GM21825 (cell line): ENCODE measurements at regions not wholly inside any gene's neighbourhood (a gene's known extent, or its start where the extent isn't known, plus 50 kb on each side); places are given as distances from the start of the nearest gene placed in this dataset.
"Not testable (repeated sequence)": the region's sequence is repeated elsewhere in the genome, so short reads cannot be mapped to it uniquely, and the experiment has no call there.

Experiments used
- ATAC-seq: cut with Tn5 transposase; IDR thresholded peaks from one replicate; pipeline ENCODE4 v1.9.1; 2021; ENCODE audit warnings: mild to moderate bottlenecking, moderate library complexity; ENCODE audit not compliant: unreplicated experiment

DNA sequence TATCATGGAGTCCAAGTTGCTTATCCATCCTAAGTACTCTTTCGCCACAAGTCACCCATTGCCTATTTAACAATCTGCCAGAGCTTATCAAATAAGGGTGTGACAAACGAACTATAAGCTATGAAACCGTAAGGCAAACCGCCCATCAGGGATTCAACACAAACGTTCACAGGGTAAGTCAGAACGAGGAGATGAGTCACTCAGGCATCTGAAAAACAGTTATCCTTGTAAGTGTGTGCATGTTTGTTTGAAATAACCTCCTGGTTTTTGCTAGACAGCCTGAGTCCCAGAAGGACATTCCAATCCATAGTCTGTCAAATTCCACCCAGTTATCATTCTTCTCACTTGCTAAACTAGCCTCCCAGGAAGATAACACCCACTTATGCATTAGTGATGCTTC, 299.1 kb downstream of the PAX3 start:
- no peak for ATAC-seq

DNA sequence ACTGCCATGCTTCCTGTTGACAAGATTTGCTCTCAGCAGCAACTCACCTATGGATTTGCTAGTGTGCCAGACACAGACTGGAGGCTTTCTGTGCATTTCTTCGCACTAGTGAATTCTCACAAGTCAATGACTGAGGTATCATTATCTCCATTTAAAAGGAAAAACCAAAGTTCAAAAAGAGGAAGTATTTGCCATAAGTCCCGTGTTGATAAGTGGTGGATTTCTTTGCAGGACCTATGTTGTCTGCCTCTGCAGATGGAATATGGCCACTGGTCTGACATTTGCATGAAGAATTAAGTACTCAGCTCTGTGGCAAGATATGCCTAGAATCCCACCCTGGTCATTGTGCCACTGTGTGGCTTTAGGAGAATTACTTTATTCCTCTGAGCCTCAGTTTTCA, 299.6 kb downstream of the PAX3 start:
- no peak for ATAC-seq

- no peak for ATAC-seq
Measured at GRCh38 chr2:221997683-221998082, 301.1 kb downstream of the PAX3 start.

- ATAC-seq = no peak
Measured at GRCh38 chr2:221997100-221997499, 301.7 kb downstream of the PAX3 start.

DNA sequence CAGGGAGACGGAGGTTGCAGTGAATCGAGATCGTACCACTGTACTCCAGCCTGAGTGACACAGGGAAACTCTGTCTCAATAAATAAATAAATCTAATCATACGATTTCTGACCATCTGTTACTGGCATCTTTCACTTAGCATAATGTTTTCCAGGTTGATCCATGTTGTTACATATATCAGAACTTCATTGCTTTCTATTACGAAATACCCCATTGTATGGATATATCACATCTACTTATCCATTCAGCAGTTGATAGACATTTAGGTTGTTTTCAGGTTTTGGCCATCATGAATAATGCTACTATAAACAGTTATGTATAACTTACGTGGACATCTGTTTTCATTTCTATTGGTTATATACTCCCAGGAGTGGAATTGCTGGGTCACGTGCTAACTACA, 303.9 kb downstream of the PAX3 start:
- ATAC-seq = no peak

- ATAC-seq = not testable (repeated sequence)
Measured at GRCh38 chr2:221984376-221984775, 314.4 kb downstream of the PAX3 start.

- no peak for ATAC-seq
Measured at GRCh38 chr2:221981912-221982470, 316.8 kb downstream of the PAX3 start.

DNA sequence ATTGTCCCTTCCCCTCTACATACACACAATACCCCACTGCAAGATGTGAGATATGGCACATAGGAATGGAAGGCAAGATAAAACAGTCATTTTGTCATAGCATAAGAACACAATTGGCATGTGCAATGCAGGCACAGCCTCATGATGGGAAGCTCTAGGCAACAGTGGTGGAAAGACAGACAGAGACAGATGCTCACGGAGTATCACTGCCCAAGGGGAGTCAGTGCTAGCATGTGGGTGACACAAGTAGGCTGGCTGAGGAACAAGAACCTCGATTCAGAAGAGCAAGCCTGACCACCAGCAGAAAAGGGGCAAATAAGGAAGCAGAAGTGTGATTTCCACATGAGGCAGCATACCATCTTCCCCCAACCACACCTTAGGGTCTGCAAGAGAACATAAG, 323.6 kb downstream of the PAX3 start:
- no peak for ATAC-seq

GRCh38 chr2:221973902-221974301, 324.9 kb downstream of the PAX3 start:
- ATAC-seq = no peak

DNA sequence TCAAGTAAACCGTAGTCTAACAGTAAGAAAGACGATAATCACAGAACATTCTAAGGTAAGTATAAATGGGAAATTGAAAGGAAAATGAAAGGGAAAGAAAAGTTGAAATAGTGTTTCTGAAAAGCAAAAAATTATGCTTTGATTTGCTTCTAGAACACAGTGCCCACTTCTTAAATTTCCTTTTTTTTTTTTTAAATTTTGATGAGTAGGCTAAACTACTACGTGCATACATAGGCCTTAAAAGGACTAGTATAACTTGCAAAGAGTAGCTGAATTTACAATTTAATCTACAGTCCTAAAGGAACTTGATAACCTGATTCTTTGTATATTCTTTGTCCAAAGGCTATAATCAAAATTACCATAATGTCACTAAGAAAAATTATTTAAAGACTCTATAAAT, 325.3 kb downstream of the PAX3 start:
- ATAC-seq = no peak

DNA sequence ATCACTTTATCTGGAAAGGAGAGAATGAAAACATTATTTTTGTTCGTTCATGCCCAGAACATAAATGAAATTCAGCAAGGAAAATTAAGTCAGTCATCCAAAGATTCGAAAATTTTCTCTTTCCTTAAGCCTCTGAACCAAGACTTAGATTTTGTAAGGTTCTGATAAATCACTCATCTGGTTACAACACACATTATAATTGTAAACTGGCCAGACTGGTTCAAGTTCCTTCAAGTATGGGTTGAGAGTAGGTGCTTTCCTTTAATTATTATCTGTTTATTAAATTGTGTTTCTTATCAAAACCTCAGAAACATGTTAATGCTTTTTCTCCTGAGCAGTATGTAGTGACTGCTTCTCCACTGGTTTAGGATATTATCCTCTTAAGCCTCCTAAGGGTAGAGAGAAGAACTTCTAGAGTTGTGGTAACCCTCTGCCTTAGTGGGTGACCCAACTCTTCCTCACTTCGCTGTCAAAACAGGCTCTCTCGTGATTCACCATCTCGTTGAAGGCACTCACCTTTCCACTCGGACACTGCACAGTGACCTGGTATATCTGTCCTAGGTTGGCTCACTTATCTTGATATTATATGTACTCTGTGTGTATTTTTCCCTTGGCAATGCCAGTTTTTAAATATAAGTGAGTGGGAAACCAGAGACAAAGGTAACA, 325.9 kb downstream of the PAX3 start:
- ATAC-seq = no peak

- ATAC-seq = no peak
Measured at GRCh38 chr2:221970389-221970788, 328.4 kb downstream of the PAX3 start.

DNA sequence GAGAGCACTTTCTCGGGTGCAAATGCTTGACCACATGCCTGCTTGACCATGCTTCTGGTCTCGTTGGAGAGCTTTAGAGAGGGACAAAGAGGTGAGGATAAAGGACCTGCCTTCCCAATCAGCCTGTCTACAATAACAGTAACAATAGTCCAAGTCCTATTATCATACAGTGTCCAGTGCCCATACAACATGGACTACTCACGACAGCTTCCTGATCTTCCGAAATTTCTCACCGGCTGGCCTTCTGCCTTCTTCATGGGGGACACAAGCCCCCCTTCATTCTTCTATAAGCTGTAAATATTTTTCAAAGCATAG, 329.0 kb downstream of the PAX3 start:
- no peak for ATAC-seq

GRCh38 chr2:221969087-221969829, 329.5 kb downstream of the PAX3 start:
- no peak for ATAC-seq

DNA sequence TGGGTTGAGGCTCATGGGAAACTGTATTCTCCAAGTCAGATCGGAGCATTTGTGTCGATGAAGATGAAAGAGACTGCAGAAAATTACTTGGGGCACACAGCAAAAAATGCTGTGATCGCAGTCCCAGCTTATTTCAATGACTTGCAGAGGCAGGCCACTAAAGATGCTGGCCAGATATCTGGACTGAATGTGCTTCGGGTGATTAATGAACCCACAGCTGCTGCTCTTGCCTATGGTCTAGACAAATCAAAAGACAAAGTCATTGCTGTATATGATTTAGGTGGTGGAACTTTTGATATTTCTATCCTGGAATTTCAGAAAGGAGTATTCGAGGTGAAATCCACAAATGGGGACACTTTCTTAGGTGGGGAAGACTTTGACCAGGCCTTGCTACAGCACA, 336.6 kb downstream of the PAX3 start:
- no peak for ATAC-seq

DNA sequence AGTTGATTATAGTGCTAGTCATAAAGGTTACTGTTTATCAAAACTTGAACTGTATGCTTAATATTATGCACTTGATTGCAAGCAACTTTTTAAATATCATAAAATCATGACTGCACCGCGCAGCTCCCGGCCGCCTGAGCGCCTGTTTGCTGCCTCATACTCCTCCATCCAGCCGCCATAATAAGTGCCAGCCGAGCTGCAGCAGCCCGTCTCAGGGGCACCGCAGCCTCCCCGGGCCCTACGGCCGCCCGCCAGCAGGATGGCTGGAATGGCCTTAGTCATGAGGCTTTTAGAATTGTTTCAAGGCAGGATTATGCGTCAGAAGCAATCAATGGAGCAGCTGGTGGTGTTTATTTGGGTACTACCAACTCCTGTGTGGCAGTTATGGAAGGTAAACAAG, 337.2 kb downstream of the PAX3 start:
- no peak for ATAC-seq

GRCh38 chr2:221958224-221958623, 340.6 kb downstream of the PAX3 start:
- no peak for ATAC-seq

DNA sequence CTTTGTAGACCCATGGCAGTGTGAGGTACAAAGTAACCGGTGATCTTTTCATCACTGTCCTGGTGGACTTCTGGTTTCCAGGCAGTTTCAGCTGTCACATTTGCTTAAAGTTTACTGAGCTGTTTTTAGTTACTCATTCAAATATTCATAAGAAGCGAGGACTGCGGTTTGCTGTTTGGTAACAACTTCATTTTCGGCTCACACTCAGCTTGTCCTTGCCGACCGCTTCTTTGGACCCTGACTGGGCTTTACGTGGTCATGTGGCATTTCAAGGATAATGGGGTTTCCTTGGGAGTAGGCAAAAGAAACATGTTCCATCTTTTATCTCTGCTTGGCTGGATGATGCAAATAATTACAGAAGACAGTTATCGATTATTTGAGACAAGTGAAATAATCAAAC, 350.7 kb downstream of the PAX3 start:
- ATAC-seq = no peak

- not testable (repeated sequence) for ATAC-seq
Measured at GRCh38 chr2:221944452-221944851, 354.3 kb downstream of the PAX3 start.

DNA sequence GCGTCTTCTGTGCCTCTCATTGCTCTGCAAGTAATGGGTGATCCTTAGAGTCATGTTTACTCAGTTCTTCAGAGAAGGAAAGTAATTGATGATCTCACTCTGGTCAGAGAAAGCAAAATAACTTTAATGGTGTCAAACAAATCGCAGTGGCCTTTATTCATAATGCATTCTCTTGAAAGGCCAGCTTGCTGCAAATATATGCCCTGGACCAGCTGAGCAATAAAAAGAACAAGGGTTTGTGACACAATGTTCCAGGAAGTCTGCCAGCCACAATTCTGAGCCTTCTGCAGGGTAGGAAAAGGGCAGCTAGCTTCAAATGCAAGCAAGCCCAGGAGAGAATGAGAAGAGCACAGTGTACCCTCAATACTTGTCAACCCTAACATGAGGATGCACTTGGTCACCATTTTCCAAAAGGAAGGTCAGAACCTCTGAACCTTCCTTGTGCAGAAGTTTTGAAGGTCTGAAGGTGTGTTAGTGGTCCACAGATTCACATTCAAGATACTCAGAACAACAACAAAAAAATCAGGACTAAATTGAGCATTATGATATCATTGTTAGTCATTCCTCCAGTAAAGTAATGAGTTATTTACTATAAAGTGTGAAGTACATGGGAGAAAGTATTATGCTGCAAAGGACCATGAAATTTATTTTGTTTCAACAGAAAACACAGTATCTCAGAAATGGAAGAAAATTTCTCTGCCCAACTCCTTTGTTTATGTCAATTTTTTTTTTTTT, 355.6 kb downstream of the PAX3 start:
- no peak for ATAC-seq

DNA sequence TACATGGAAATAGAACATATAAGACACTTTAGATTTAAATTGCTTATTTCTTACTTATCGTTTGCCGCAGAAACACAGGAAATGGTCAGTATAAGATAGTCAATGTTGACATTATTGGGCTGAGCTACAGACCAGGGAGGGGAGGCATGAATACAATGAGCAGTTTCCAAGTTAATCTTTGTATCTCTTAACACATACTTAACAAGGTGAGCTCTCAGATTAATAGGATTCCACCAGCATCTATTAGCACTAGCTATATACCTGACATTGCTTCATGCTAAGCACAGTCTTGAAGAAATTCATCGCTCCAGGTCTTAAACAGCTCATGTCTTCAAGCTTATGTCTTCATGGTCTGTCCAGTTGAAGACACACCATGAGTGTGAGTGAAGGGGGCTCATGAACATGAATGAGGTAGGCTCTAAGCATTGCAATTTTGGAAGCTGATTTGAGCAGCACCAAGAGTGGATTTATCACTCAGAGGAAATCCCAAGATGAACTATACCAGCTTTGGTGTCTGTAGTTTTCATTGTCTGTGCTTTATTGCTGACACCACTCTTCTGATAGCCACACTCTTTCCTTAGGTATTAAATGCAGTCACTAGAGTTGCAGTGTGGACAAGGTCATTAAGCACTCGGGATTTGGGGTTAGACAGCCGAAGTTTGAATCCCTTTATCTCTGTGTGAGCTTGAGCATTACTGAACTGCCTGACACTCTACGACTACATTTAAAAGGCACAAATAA, 359.3 kb upstream of the EPHA4 start:
- no peak for ATAC-seq
